SJCRH30 (cell line): ENCODE measurements at regions not wholly inside any gene's neighbourhood (a gene's known extent, or its start where the extent isn't known, plus 50 kb on each side); places are given as distances from the start of the nearest gene placed in this dataset.

Experiments used
- DNase-seq, 2 experiments: peaks; one replicate each; pipeline ENCODE4 v3.0.0-alpha.2; 2015 to 2020
- H3K27ac ChIP-seq: fragments of 250-450 bp; sonication (Bioruptor Pico); 2 replicates; pipeline ENCODE4 v1.5.1; 2020; ENCODE audit warnings: mild to moderate bottlenecking, moderate library complexity
- H3K27me3 ChIP-seq: fragments of 250-450 bp; sonication (Bioruptor Pico); 2 replicates; pipeline ENCODE4 v1.5.1; 2020; ENCODE audit warnings: mild to moderate bottlenecking, moderate library complexity
- H3K36me3 ChIP-seq: fragments of 250-450 bp; sonication (Bioruptor Pico); 2 replicates; pipeline ENCODE4 v1.5.1; 2020; ENCODE audit warnings: mild to moderate bottlenecking, moderate library complexity
- H3K4me1 ChIP-seq: fragments of 250-450 bp; sonication (Bioruptor Pico); 2 replicates; pipeline ENCODE4 v1.5.1; 2020; ENCODE audit warnings: mild to moderate bottlenecking, moderate library complexity
- H3K4me3 ChIP-seq: fragments of 250-450 bp; sonication (Bioruptor Pico); 2 replicates; pipeline ENCODE4 v1.5.1; 2020; ENCODE audit warnings: mild to moderate bottlenecking, moderate library complexity
- H3K9me3 ChIP-seq: fragments of 250-450 bp; sonication (Bioruptor Pico); replicated peaks from 2 replicates; pipeline ENCODE4 v1.5.1; 2020; ENCODE audit warnings: mild to moderate bottlenecking, moderate library complexity

DNA sequence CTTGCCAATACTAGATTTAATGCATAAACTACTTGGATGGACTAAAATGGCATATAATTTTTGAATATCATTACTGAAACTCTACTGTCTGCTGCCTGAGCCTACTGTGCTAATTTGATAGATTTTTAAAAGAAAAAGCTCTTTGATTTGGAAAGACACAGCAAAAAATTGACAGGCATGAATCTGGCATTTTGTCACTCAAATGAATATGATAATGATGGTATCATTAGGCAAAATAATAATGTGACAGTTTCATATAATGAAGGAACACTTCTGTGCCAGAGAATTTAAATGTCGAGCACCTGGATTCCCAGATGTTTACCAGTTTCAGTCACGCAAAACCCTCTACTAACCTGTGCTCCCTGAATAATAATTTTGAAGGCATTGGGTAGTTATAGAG, 60.0 kb upstream of the SLC13A1 start:
- no peak for DNase-seq
- Histone ChIP-seq H3K9me3 (no peaks in the 10 kb centered on the region), H3K27me3 (no peaks in the 10 kb centered on the region), H3K36me3 (no peaks in the 10 kb centered on the region), H3K4me1 (no peaks in the 10 kb centered on the region), H3K4me3 (no peak overlapping the region), H3K27ac (no peak overlapping the region)
